ENCODE measurements at regions not wholly inside any gene's neighbourhood (a gene's known extent, or its start where the extent isn't known, plus 50 kb on each side); places are given as distances from the start of the nearest gene placed in this dataset.
"Not testable (repeated sequence)": the region's sequence is repeated elsewhere in the genome, so short reads cannot be mapped to it uniquely, and the experiment has no call there.

GRCh38 chr3:161939918-161940620, 443.5 kb downstream of the OTOL1 start:
- ChIA-PET CTCF (ENCODE audit: unreplicated experiment) (no interaction called here), POLR2A (no interaction called here)
- no peak for DNase-seq (ENCODE audit: low spot score)
- no peaks in the 10 kb centered on the region for H3K36me3 ChIP-seq (ENCODE audit: insufficient read depth, low read length)
- no peaks in the 10 kb centered on the region for H3K4me1 ChIP-seq (ENCODE audit: insufficient read depth, low read length, poor library complexity, severe bottlenecking)
- H4K20me1 ChIP-seq (ENCODE audit: insufficient read depth, low read length) = no peaks in the 10 kb centered on the region
- H3K4me3 ChIP-seq (ENCODE audit: low read depth, low read length, poor library complexity, severe bottlenecking) = no peak overlapping the region
- no peaks in the 10 kb centered on the region for H3K9me2 ChIP-seq (ENCODE audit: insufficient read depth, low read length)
- no peak overlapping the region for H2AFZ ChIP-seq (ENCODE audit: low read length)
- H3K79me2 ChIP-seq (ENCODE audit: insufficient read depth, low read depth, low read length) = no peaks in the 10 kb centered on the region
- H3K4me2 ChIP-seq (ENCODE audit: low read length) = no peak overlapping the region
- no peaks in the 10 kb centered on the region for H3K9me3 ChIP-seq (ENCODE audit: low read length)
- TF ChIP-seq EZH2phosphoT487 (IDR thresholded peaks at IDR 0.05; ENCODE audit: borderline replicate concordance, low read depth, low read length) (no peak), CTCF (conservative IDR thresholded peaks at IDR 0.05; ENCODE audit: low read length) (no peak)
- no peak overlapping the region for H3K27ac ChIP-seq (ENCODE audit: low read depth, low read length, poor library complexity, severe bottlenecking)
- intact Hi-C loops (cut with micrococcal nuclease; ENCODE audit: unreplicated experiment) = no loop called here
- no TSS peak for BruUV-seq (replicated peaks)

GRCh38 chr3:161940621-161940965, 444.0 kb downstream of the OTOL1 start:
- CTCF ChIA-PET (ENCODE audit: unreplicated experiment) = no interaction called here
- intact Hi-C loops (cut with micrococcal nuclease; ENCODE audit: unreplicated experiment) = no loop called here
- no peaks in the 10 kb centered on the region for H3K79me2 ChIP-seq (ENCODE audit: insufficient read depth, low read depth, low read length)
- BruUV-seq (replicated peaks) = no TSS peak
- H3K4me1 ChIP-seq (ENCODE audit: insufficient read depth, low read length, poor library complexity, severe bottlenecking) = no peaks in the 10 kb centered on the region
- POLR2A ChIA-PET = no interaction called here
- H3K4me3 ChIP-seq (ENCODE audit: low read depth, low read length, poor library complexity, severe bottlenecking) = no peak overlapping the region
- no peak overlapping the region for H2AFZ ChIP-seq (ENCODE audit: low read length)
- TF ChIP-seq CTCF (conservative IDR thresholded peaks at IDR 0.05; ENCODE audit: low read length) (no peak), EZH2phosphoT487 (IDR thresholded peaks at IDR 0.05; ENCODE audit: borderline replicate concordance, low read depth, low read length) (no peak)
- no peaks in the 10 kb centered on the region for H3K9me3 ChIP-seq (ENCODE audit: low read length)
- no peak overlapping the region for H3K27ac ChIP-seq (ENCODE audit: low read depth, low read length, poor library complexity, severe bottlenecking)
- no peak for DNase-seq (ENCODE audit: low spot score)
- no peak overlapping the region for H3K4me2 ChIP-seq (ENCODE audit: low read length)
- no peaks in the 10 kb centered on the region for H3K36me3 ChIP-seq (ENCODE audit: insufficient read depth, low read length)
- no peaks in the 10 kb centered on the region for H4K20me1 ChIP-seq (ENCODE audit: insufficient read depth, low read length)
- no peaks in the 10 kb centered on the region for H3K9me2 ChIP-seq (ENCODE audit: insufficient read depth, low read length)

- no peaks in the 10 kb centered on the region for H3K9me3 ChIP-seq (ENCODE audit: low read length)
- CTCF ChIA-PET (ENCODE audit: unreplicated experiment) = no interaction called here
- H2AFZ ChIP-seq (ENCODE audit: low read length) = no peak overlapping the region
- POLR2A ChIA-PET = no interaction called here
- DNase-seq (ENCODE audit: low spot score) = no peak
- no peaks in the 10 kb centered on the region for H3K9me2 ChIP-seq (ENCODE audit: insufficient read depth, low read length)
- H3K4me2 ChIP-seq (ENCODE audit: low read length) = no peak overlapping the region
- TF ChIP-seq EZH2phosphoT487 (IDR thresholded peaks at IDR 0.05; ENCODE audit: borderline replicate concordance, low read depth, low read length) (no peak), CTCF (conservative IDR thresholded peaks at IDR 0.05; ENCODE audit: low read length) (no peak)
- no peaks in the 10 kb centered on the region for H3K79me2 ChIP-seq (ENCODE audit: insufficient read depth, low read depth, low read length)
- H3K27ac ChIP-seq (ENCODE audit: low read depth, low read length, poor library complexity, severe bottlenecking) = no peak overlapping the region
- BruUV-seq (replicated peaks) = no TSS peak
- intact Hi-C loops (cut with micrococcal nuclease; ENCODE audit: unreplicated experiment) = no loop called here
- no peak overlapping the region for H3K4me3 ChIP-seq (ENCODE audit: low read depth, low read length, poor library complexity, severe bottlenecking)
- no peaks in the 10 kb centered on the region for H3K4me1 ChIP-seq (ENCODE audit: insufficient read depth, low read length, poor library complexity, severe bottlenecking)
- no peaks in the 10 kb centered on the region for H4K20me1 ChIP-seq (ENCODE audit: insufficient read depth, low read length)
- H3K36me3 ChIP-seq (ENCODE audit: insufficient read depth, low read length) = no peaks in the 10 kb centered on the region
Observed at GRCh38 chr3:161941891-161942290, 445.3 kb downstream of the OTOL1 start.

GRCh38 chr3:161943801-161944345, 447.3 kb downstream of the OTOL1 start:
- H3K9me2 ChIP-seq (ENCODE audit: insufficient read depth, low read length); H3K79me2 ChIP-seq (ENCODE audit: insufficient read depth, low read depth, low read length); H3K36me3 ChIP-seq (ENCODE audit: insufficient read depth, low read length); H3K4me3 ChIP-seq (ENCODE audit: low read depth, low read length, poor library complexity, severe bottlenecking); H4K20me1 ChIP-seq (ENCODE audit: insufficient read depth, low read length); CTCF ChIA-PET (ENCODE audit: unreplicated experiment); intact Hi-C loops (cut with micrococcal nuclease; ENCODE audit: unreplicated experiment); DNase-seq (ENCODE audit: low spot score); H3K9me3 ChIP-seq (ENCODE audit: low read length); H3K27ac ChIP-seq (ENCODE audit: low read depth, low read length, poor library complexity, severe bottlenecking); H3K4me2 ChIP-seq (ENCODE audit: low read length); H2AFZ ChIP-seq (ENCODE audit: low read length); H3K4me1 ChIP-seq (ENCODE audit: insufficient read depth, low read length, poor library complexity, severe bottlenecking); BruUV-seq (replicated peaks): not testable (repeated sequence)
- POLR2A ChIA-PET = interaction anchor here (0.6 kb wide), 1 partner anchor 1076 kb away, joined by 3 read pairs; no protein-coding TSS in a partner anchor

All from OCI-LY7 (cell line).